ENCODE measurements at regions not wholly inside any gene's neighbourhood (a gene's known extent, or its start where the extent isn't known, plus 50 kb on each side); places are given as distances from the start of the nearest gene placed in this dataset.

DNA sequence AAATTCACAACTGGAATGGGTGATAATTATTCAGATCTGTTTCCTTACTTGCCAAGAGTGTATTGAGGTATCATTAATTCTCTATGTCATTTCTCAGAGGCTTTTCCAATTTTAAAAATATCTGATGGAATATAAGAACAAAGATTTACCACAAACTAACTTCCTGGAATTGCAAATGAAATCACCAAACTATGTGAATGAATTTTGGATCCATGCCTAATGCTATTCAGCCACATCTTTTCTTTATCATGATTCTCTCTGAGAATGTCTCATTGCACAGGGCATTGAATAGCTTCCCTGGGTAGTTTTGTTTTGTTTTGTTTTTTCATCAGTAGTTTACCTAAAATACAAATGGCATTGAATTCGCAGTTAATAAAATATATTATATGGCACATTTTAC, 146.9 kb upstream of the FBN2 start:
- TF ChIP-seq MAZ (IDR thresholded peaks at IDR 0.05; ENCODE audit: borderline replicate concordance, low read depth, low read length) (no peak), MAZ (CRISPR knock-in tag; IDR thresholded peaks at IDR 0.05; ENCODE audit: low read depth) (no peak), AHR (CRISPR knock-in tag; IDR thresholded peaks at IDR 0.05) (no peak), TCF12 (IDR thresholded peaks at IDR 0.05) (no peak), TCF12 (CRISPR knock-in tag; IDR thresholded peaks at IDR 0.05) (no peak), POLR2A (IDR thresholded peaks at IDR 0.05; ENCODE audit: insufficient read depth in 1 of 2, low read depth in 2 of 2, low read length in 2 of 2) (no peak), ESRRA (CRISPR knock-in tag; IDR thresholded peaks at IDR 0.05; ENCODE audit: low read depth) (no peak), SIN3B (IDR thresholded peaks at IDR 0.05; ENCODE audit: low read length) (no peak), ZNF816 (CRISPR knock-in tag; IDR thresholded peaks at IDR 0.05; ENCODE audit: borderline replicate concordance) (no peak), RXRA (CRISPR knock-in tag; IDR thresholded peaks at IDR 0.05) (no peak), RBAK (CRISPR knock-in tag; IDR thresholded peaks at IDR 0.05) (no peak)
- TF ChIP-seq, protein P1, sequence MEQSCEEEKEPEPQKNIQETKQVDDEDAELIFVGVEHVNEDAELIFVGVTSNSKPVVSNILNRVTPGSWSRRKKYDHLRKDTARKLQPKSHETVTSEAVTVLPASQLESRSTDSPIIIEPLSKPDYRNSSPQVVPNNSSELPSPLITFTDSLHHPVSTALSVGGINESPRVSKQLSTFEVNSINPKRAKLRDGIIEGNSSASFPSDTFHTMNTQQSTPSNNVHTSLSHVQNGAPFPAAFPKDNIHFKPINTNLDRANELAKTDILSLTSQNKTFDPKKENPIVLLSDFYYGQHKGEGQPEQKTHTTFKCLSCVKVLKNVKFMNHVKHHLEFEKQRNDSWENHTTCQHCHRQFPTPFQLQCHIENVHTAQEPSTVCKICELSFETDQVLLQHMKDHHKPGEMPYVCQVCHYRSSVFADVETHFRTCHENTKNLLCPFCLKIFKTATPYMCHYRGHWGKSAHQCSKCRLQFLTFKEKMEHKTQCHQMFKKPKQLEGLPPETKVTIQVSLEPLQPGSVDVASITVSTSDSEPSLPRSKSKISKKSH (CRISPR knock-in tag; IDR thresholded peaks at IDR 0.05; ENCODE audit: borderline replicate concordance): no peak
- TF ChIP-seq, protein P2, sequence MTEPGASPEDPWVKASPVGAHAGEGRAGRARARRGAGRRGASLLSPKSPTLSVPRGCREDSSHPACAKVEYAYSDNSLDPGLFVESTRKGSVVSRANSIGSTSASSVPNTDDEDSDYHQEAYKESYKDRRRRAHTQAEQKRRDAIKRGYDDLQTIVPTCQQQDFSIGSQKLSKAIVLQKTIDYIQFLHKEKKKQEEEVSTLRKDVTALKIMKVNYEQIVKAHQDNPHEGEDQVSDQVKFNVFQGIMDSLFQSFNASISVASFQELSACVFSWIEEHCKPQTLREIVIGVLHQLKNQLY (CRISPR knock-in tag; IDR thresholded peaks at IDR 0.05): no peak
- TF ChIP-seq, protein P3, sequence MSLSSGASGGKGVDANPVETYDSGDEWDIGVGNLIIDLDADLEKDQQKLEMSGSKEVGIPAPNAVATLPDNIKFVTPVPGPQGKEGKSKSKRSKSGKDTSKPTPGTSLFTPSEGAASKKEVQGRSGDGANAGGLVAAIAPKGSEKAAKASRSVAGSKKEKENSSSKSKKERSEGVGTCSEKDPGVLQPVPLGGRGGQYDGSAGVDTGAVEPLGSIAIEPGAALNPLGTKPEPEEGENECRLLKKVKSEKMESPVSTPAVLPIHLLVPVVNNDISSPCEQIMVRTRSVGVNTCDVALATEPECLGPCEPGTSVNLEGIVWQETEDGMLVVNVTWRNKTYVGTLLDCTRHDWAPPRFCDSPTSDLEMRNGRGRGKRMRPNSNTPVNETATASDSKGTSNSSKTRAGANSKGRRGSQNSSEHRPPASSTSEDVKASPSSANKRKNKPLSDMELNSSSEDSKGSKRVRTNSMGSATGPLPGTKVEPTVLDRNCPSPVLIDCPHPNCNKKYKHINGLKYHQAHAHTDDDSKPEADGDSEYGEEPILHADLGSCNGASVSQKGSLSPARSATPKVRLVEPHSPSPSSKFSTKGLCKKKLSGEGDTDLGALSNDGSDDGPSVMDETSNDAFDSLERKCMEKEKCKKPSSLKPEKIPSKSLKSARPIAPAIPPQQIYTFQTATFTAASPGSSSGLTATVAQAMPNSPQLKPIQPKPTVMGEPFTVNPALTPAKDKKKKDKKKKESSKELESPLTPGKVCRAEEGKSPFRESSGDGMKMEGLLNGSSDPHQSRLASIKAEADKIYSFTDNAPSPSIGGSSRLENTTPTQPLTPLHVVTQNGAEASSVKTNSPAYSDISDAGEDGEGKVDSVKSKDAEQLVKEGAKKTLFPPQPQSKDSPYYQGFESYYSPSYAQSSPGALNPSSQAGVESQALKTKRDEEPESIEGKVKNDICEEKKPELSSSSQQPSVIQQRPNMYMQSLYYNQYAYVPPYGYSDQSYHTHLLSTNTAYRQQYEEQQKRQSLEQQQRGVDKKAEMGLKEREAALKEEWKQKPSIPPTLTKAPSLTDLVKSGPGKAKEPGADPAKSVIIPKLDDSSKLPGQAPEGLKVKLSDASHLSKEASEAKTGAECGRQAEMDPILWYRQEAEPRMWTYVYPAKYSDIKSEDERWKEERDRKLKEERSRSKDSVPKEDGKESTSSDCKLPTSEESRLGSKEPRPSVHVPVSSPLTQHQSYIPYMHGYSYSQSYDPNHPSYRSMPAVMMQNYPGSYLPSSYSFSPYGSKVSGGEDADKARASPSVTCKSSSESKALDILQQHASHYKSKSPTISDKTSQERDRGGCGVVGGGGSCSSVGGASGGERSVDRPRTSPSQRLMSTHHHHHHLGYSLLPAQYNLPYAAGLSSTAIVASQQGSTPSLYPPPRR (CRISPR knock-in tag; IDR thresholded peaks at IDR 0.05; ENCODE audit: borderline replicate concordance): no peak
- TF ChIP-seq, protein P4, sequence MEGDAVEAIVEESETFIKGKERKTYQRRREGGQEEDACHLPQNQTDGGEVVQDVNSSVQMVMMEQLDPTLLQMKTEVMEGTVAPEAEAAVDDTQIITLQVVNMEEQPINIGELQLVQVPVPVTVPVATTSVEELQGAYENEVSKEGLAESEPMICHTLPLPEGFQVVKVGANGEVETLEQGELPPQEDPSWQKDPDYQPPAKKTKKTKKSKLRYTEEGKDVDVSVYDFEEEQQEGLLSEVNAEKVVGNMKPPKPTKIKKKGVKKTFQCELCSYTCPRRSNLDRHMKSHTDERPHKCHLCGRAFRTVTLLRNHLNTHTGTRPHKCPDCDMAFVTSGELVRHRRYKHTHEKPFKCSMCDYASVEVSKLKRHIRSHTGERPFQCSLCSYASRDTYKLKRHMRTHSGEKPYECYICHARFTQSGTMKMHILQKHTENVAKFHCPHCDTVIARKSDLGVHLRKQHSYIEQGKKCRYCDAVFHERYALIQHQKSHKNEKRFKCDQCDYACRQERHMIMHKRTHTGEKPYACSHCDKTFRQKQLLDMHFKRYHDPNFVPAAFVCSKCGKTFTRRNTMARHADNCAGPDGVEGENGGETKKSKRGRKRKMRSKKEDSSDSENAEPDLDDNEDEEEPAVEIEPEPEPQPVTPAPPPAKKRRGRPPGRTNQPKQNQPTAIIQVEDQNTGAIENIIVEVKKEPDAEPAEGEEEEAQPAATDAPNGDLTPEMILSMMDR (CRISPR knock-in tag; IDR thresholded peaks at IDR 0.05): no peak
- TF ChIP-seq, protein P5, sequence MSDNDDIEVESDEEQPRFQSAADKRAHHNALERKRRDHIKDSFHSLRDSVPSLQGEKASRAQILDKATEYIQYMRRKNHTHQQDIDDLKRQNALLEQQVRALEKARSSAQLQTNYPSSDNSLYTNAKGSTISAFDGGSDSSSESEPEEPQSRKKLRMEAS (IDR thresholded peaks at IDR 0.05): no peak

All from HepG2 (cell line).